Choroid plexus epithelial cell (primary cell): ENCODE measurements at regions not wholly inside any gene's neighbourhood (a gene's known extent, or its start where the extent isn't known, plus 50 kb on each side); places are given as distances from the start of the nearest gene placed in this dataset.

Experiments used
- DNase-seq: peaks from one replicate; pipeline ENCODE4 v3.0.0-alpha.2; 2010; ENCODE audit warnings: low read depth
- H3K4me3 ChIP-seq: 2 replicates; pipeline ENCODE4 v1.5.1; 2011; ENCODE audit warnings: low read depth, mild to moderate bottlenecking, control low read depth, low read length, moderate library complexity
- CTCF ChIP-seq: conservative IDR thresholded peaks from 2 replicates; pipeline ENCODE4 v1.5.1; 2011; ENCODE audit warnings: low read depth, mild to moderate bottlenecking, control low read depth, inconsistent platforms, low read length, moderate library complexity

GRCh38 chr7:91633013-91633441 lies 247.5 kb downstream of the MTERF1 start:
- no peak for DNase-seq
- no peak for TF ChIP-seq CTCF
- H3K4me3 ChIP-seq: no peak overlapping the region

GRCh38 chr7:91634485-91635177 lies 245.9 kb downstream of the MTERF1 start:
- no peak overlapping the region for H3K4me3 ChIP-seq
- no peak for TF ChIP-seq CTCF
- DNase-seq: no peak

- peak; percentile 72 for TF ChIP-seq CTCF
- peak; percentile 57 for DNase-seq
- H3K4me3 ChIP-seq: no peak overlapping the region
Measured at GRCh38 chr7:91636129-91636724, 244.3 kb downstream of the MTERF1 start.

- no peak for TF ChIP-seq CTCF
- H3K4me3 ChIP-seq: no peak overlapping the region
- DNase-seq: no peak
Measured at GRCh38 chr7:91636728-91637127, 243.8 kb downstream of the MTERF1 start.

GRCh38 chr7:91644256-91644655 lies 236.2 kb downstream of the MTERF1 start:
- no peak for DNase-seq
- H3K4me3 ChIP-seq: no peak overlapping the region

GRCh38 chr7:91645542-91645941 lies 235.0 kb downstream of the MTERF1 start:
- no peak for TF ChIP-seq CTCF
- no peak for DNase-seq
- H3K4me3 ChIP-seq: no peak overlapping the region

More at GRCh38 chr7:91644256-91644655, 236.2 kb downstream of the MTERF1 start:
- no peak for TF ChIP-seq CTCF

GRCh38 chr7:91651986-91652385 lies 228.5 kb downstream of the MTERF1 start:
- no peak overlapping the region for H3K4me3 ChIP-seq
- DNase-seq: no peak
- no peak for TF ChIP-seq CTCF
